ENCODE measurements at regions not wholly inside any gene's neighbourhood (a gene's known extent, or its start where the extent isn't known, plus 50 kb on each side); places are given as distances from the start of the nearest gene placed in this dataset.
"Not testable (repeated sequence)": the region's sequence is repeated elsewhere in the genome, so short reads cannot be mapped to it uniquely, and the experiment has no call there.

DNA sequence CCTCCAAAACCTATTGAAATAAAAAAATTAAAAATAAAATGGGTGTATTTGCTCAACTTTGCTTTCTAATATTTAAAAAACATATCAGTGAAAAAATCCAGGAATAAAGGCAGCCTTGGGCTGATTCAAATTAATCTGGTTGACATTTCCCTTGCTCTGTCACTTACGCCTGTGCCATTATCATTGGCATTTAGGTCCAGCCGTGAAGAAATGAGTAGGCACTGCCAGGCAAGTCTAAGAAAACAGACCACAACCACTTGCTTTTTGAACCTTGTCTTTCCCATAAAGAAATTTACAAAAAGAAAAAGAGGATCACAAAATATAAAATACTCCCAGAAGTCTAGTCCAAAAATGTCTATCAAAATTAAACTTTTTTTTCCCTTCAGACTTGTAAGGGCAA lies 59.2 kb upstream of the HBS1L start:
- no peaks in the 10 kb centered on the region for H3K79me2 ChIP-seq (ENCODE audit: insufficient read depth, low read length)
- POLR2A ChIA-PET = no interaction called here
- CTCF ChIA-PET = no interaction called here
- H3K27ac ChIP-seq (ENCODE audit: low read depth, low read length) = no peak overlapping the region
- ATAC-seq (no peak), DNase-seq (ENCODE audit: low read depth, low spot score) (no peak)
- no peak overlapping the region for H3K9ac ChIP-seq (ENCODE audit: low read length)
- H2AFZ ChIP-seq (ENCODE audit: low read depth, low read length, poor library complexity, severe bottlenecking) = no peak overlapping the region
- RAD21 ChIA-PET (ENCODE audit: low non-redundant PET in 1 of 2, low total read pairs in 2 of 2, uncharacterized antibody in 2 of 2, unreplicated experiment in 2 of 2) = no interaction called here
- H3K27me3 ChIP-seq (ENCODE audit: insufficient read depth, low read length) = no peaks in the 10 kb centered on the region
- no TSS peak for BruUV-seq (replicated peaks)
- TF ChIP-seq SIN3A (IDR thresholded peaks at IDR 0.05; ENCODE audit: low read depth) = no peak
- TF ChIP-seq RAD21 (IDR thresholded peaks at IDR 0.05; ENCODE audit: low read depth) = no peak
- TF ChIP-seq ELF1 (IDR thresholded peaks at IDR 0.05; ENCODE audit: borderline replicate concordance, low read depth) = no peak
- TF ChIP-seq, protein P1, sequence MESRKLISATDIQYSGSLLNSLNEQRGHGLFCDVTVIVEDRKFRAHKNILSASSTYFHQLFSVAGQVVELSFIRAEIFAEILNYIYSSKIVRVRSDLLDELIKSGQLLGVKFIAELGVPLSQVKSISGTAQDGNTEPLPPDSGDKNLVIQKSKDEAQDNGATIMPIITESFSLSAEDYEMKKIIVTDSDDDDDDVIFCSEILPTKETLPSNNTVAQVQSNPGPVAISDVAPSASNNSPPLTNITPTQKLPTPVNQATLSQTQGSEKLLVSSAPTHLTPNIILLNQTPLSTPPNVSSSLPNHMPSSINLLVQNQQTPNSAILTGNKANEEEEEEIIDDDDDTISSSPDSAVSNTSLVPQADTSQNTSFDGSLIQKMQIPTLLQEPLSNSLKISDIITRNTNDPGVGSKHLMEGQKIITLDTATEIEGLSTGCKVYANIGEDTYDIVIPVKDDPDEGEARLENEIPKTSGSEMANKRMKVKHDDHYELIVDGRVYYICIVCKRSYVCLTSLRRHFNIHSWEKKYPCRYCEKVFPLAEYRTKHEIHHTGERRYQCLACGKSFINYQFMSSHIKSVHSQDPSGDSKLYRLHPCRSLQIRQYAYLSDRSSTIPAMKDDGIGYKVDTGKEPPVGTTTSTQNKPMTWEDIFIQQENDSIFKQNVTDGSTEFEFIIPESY (IDR thresholded peaks at IDR 0.05; ENCODE audit: extremely low read depth, insufficient replicate concordance, low read length) = no peak
- TF ChIP-seq SRF (IDR thresholded peaks at IDR 0.05; ENCODE audit: low read depth) = no peak
- TF ChIP-seq EZH2 (IDR thresholded peaks at IDR 0.05) = no peak
- H3K36me3 ChIP-seq (ENCODE audit: control insufficient read depth in 1 of 2, insufficient read depth in 2 of 2, low read length in 2 of 2) = no peaks in the 10 kb centered on the region
- no peaks in the 10 kb centered on the region for H3K4me1 ChIP-seq (ENCODE audit: control insufficient read depth in 1 of 2, insufficient read depth in 2 of 2, low read length in 2 of 2)
- intact Hi-C loops (cut with micrococcal nuclease) = no loop called here
- no peak overlapping the region for H3K4me3 ChIP-seq (replicated peaks in 1 of 2; ENCODE audit: low read depth in 1 of 2, low read length in 2 of 2)
- no peak overlapping the region for H3K4me2 ChIP-seq (ENCODE audit: low read length)
- H4K20me1 ChIP-seq (ENCODE audit: insufficient read depth) = no peaks in the 10 kb centered on the region
- H3K9me2 ChIP-seq (ENCODE audit: insufficient read depth) = no peaks in the 10 kb centered on the region
- no peaks in the 10 kb centered on the region for H3K9me3 ChIP-seq (ENCODE audit: control insufficient read depth in 1 of 2, insufficient read depth in 1 of 2, low read depth in 1 of 2, low read length in 2 of 2)

DNA sequence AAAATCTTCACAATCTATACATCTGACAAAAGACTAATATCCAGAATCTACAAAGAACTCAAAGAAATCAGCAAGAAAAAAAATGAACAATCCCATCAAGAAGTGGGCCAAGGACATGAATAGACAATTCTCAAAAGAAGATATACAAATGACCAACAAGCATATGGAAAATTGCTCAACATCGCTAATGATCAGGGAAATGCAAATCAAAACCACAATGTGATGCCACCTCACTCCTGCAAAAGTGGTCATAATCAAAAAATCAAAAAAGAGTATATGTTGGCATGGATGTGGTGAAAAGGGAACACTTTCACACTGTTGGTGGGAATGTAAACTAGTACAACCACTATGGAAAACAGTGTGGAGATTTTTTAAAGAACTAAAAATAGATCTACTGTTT lies 58.3 kb upstream of the HBS1L start:
- H3K36me3 ChIP-seq (ENCODE audit: control insufficient read depth in 1 of 2, insufficient read depth in 2 of 2, low read length in 2 of 2); H3K4me1 ChIP-seq (ENCODE audit: control insufficient read depth in 1 of 2, insufficient read depth in 2 of 2, low read length in 2 of 2); H3K4me2 ChIP-seq (ENCODE audit: low read length); intact Hi-C loops (cut with micrococcal nuclease); DNase-seq (ENCODE audit: low read depth, low spot score); H3K9me2 ChIP-seq (ENCODE audit: insufficient read depth); H3K27ac ChIP-seq (ENCODE audit: low read depth, low read length); H4K20me1 ChIP-seq (ENCODE audit: insufficient read depth); ATAC-seq; H3K79me2 ChIP-seq (ENCODE audit: insufficient read depth, low read length); H3K27me3 ChIP-seq (ENCODE audit: insufficient read depth, low read length); BruUV-seq (replicated peaks); H2AFZ ChIP-seq (ENCODE audit: low read depth, low read length, poor library complexity, severe bottlenecking); RAD21 ChIA-PET (ENCODE audit: low non-redundant PET in 1 of 2, low total read pairs in 2 of 2, uncharacterized antibody in 2 of 2, unreplicated experiment in 2 of 2); CTCF ChIA-PET; H3K4me3 ChIP-seq (replicated peaks in 1 of 2; ENCODE audit: low read depth in 1 of 2, low read length in 2 of 2); H3K9ac ChIP-seq (ENCODE audit: low read length); POLR2A ChIA-PET; H3K9me3 ChIP-seq (ENCODE audit: control insufficient read depth in 1 of 2, insufficient read depth in 1 of 2, low read depth in 1 of 2, low read length in 2 of 2): not testable (repeated sequence)

DNA sequence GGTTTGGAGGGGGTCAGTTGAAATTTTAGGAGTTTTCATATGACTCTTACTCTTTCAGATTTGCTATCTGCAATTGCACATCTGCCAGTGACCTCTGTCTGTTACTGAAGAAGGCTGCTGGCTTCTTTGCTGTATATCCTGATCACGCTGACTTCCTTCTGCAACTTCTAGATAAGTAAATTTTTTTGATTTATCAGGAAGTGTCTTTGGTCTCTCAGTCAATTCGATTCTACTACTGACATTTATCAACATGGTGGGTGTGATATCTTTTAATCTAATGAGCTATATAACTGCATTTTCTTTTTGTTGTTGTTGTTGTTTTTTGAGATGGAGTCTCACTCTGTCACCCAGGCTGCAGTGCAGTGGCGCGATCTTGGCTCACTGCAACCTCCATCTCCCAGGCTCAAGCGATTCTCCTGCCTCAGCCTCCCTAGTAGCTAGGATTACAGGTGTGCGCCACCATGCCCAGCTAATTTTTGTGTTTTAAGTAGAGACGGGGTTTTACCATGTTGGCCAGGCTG lies 55.7 kb upstream of the HBS1L start:
- ATAC-seq; intact Hi-C loops (cut with micrococcal nuclease): not testable (repeated sequence)

More for the DNA sequence above, 55.7 kb upstream of the HBS1L start:
- RAD21 ChIA-PET (ENCODE audit: low non-redundant PET in 1 of 2, low total read pairs in 2 of 2, uncharacterized antibody in 2 of 2, unreplicated experiment in 2 of 2); H3K36me3 ChIP-seq (ENCODE audit: control insufficient read depth in 1 of 2, insufficient read depth in 2 of 2, low read length in 2 of 2); BruUV-seq (replicated peaks); H3K79me2 ChIP-seq (ENCODE audit: insufficient read depth, low read length); H4K20me1 ChIP-seq (ENCODE audit: insufficient read depth); H3K9me3 ChIP-seq (ENCODE audit: control insufficient read depth in 1 of 2, insufficient read depth in 1 of 2, low read depth in 1 of 2, low read length in 2 of 2); H3K9me2 ChIP-seq (ENCODE audit: insufficient read depth); DNase-seq (ENCODE audit: low read depth, low spot score); H2AFZ ChIP-seq (ENCODE audit: low read depth, low read length, poor library complexity, severe bottlenecking); H3K4me3 ChIP-seq (replicated peaks in 1 of 2; ENCODE audit: low read depth in 1 of 2, low read length in 2 of 2); H3K27me3 ChIP-seq (ENCODE audit: insufficient read depth, low read length); POLR2A ChIA-PET; H3K9ac ChIP-seq (ENCODE audit: low read length); H3K27ac ChIP-seq (ENCODE audit: low read depth, low read length); H3K4me1 ChIP-seq (ENCODE audit: control insufficient read depth in 1 of 2, insufficient read depth in 2 of 2, low read length in 2 of 2); H3K4me2 ChIP-seq (ENCODE audit: low read length): not testable (repeated sequence)
- CTCF ChIA-PET = interaction anchor here (0.6 kb wide), 1 partner anchor 29 kb away, joined by 4 read pairs; no protein-coding TSS in a partner anchor
